ENCODE measurements at regions not wholly inside any gene's neighbourhood (a gene's known extent, or its start where the extent isn't known, plus 50 kb on each side); places are given as distances from the start of the nearest gene placed in this dataset.

DNA sequence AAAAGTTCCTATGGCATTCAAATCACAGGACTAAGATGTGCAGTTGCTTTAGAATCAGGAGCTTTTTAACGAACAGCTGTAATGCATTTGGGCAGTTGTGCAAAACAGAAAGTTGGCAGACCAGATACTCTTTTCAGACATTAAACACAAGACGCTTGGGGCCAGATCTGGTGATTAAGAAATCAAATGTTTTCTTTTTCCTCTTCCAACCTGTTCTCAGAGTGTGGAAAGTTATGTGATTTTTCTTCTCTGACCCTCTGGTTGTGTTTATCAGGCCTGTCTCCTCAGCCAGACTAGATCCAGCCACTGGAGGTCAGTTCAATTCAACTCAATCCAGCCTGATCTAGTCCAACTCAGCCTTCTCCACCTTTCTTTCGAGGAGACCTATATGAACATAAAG is 298.5 kb upstream of the PCSK5 start:
- no peak for TF ChIP-seq ZNF274 (IDR thresholded peaks at IDR 0.05; ENCODE audit: low read depth, low read length)
- TF ChIP-seq SUZ12 (IDR thresholded peaks at IDR 0.05; ENCODE audit: extremely low read depth, insufficient read depth, insufficient read length): no peak
- TF ChIP-seq YY1 (IDR thresholded peaks at IDR 0.05; ENCODE audit: insufficient read depth, insufficient read length): no peak
- Histone ChIP-seq H3K4me3 (ENCODE audit: insufficient read length, low read depth) (no peak overlapping the region), H3K4me1 (ENCODE audit: insufficient read depth, insufficient read length) (no peaks in the 10 kb centered on the region), H3K36me3 (ENCODE audit: insufficient read depth, insufficient read length, low read length) (no peaks in the 10 kb centered on the region), H3K27me3 (ENCODE audit: insufficient read depth, insufficient read length) (no peaks in the 10 kb centered on the region), H3K9me3 (ENCODE audit: insufficient read depth, low read length) (no peaks in the 10 kb centered on the region), H3K9ac (ENCODE audit: insufficient read length, low read depth) (no peak overlapping the region)
- DNase-seq (ENCODE audit: low read depth, low spot score): no peak

DNA sequence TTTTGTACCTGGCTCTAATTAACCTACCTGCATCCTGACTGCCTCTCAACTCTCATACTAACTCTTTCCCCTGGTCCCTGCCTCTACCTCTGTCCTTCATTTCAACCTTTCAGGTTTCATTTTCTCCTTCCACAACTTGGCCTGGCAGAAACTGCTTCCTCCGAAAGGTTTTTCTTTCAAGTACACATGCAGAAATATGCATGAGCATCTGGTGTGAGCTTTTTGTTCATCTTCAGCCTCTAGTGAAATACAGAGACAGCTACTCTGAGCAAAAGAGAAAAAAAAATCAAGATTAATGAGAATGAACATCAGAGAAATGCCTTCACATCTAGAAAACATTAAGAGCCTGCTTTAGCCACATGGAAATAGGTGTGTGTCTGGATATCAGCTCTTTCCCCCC is 297.9 kb upstream of the PCSK5 start:
- H3K9ac ChIP-seq (ENCODE audit: insufficient read length, low read depth): no peak overlapping the region
- H3K27me3 ChIP-seq (ENCODE audit: insufficient read depth, insufficient read length): no peaks in the 10 kb centered on the region
- H3K4me3 ChIP-seq (ENCODE audit: insufficient read length, low read depth): no peak overlapping the region
- TF ChIP-seq ZNF274 (IDR thresholded peaks at IDR 0.05; ENCODE audit: low read depth, low read length): no peak
- no peak for TF ChIP-seq YY1 (IDR thresholded peaks at IDR 0.05; ENCODE audit: insufficient read depth, insufficient read length)
- no peak for TF ChIP-seq SUZ12 (IDR thresholded peaks at IDR 0.05; ENCODE audit: extremely low read depth, insufficient read depth, insufficient read length)
- no peaks in the 10 kb centered on the region for H3K9me3 ChIP-seq (ENCODE audit: insufficient read depth, low read length)
- no peaks in the 10 kb centered on the region for H3K36me3 ChIP-seq (ENCODE audit: insufficient read depth, insufficient read length, low read length)
- no peak for DNase-seq (ENCODE audit: low read depth, low spot score)
- H3K4me1 ChIP-seq (ENCODE audit: insufficient read depth, insufficient read length): no peaks in the 10 kb centered on the region

DNA sequence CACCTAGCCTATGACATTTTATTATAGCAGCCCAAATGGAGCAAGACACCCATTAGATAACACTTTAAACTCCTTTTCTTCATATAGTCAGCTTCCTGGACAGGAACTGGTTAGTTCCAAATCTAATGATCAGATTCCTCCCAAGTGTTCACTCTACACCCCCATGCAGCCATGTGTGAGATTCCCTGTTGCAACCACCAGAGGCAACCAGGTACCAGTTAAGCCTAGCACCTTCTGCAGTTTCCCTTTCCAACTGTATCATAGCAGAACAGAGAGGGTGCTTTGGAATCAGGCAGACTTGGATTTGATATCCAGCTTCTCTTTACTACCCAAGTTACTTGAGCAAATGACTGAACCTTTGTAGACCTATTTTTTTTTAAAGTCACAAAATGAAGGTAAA is 296.6 kb upstream of the PCSK5 start:
- no peaks in the 10 kb centered on the region for H3K27me3 ChIP-seq (ENCODE audit: insufficient read depth, insufficient read length)
- no peaks in the 10 kb centered on the region for H3K36me3 ChIP-seq (ENCODE audit: insufficient read depth, insufficient read length, low read length)
- no peak overlapping the region for H3K9ac ChIP-seq (ENCODE audit: insufficient read length, low read depth)
- TF ChIP-seq YY1 (IDR thresholded peaks at IDR 0.05; ENCODE audit: insufficient read depth, insufficient read length): no peak
- TF ChIP-seq SUZ12 (IDR thresholded peaks at IDR 0.05; ENCODE audit: extremely low read depth, insufficient read depth, insufficient read length): no peak
- TF ChIP-seq ZNF274 (IDR thresholded peaks at IDR 0.05; ENCODE audit: low read depth, low read length): no peak
- no peak overlapping the region for H3K4me3 ChIP-seq (ENCODE audit: insufficient read length, low read depth)
- H3K4me1 ChIP-seq (ENCODE audit: insufficient read depth, insufficient read length): no peaks in the 10 kb centered on the region
- no peaks in the 10 kb centered on the region for H3K9me3 ChIP-seq (ENCODE audit: insufficient read depth, low read length)
- DNase-seq (ENCODE audit: low read depth, low spot score): no peak

DNA sequence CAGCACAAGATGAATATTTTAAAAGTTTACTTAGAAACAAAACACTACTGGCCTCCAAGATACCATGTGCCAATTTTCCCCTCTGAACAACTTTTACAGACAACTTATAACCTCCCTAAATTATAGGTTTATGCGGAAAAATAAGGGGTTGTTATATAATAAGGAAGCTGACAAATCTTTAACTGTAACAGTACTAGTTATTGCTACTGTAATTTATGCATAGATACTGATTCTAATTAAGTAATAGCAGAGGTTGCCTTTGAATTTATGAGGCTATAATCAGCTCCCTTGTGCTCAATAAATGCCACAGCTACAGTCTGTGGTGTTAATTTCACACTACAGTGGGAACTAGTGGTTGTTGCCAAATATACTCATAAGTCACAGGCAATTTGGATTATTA is 291.3 kb upstream of the PCSK5 start:
- no peaks in the 10 kb centered on the region for H3K27me3 ChIP-seq (ENCODE audit: insufficient read depth, insufficient read length)
- no peak overlapping the region for H3K9ac ChIP-seq (ENCODE audit: insufficient read length, low read depth)
- DNase-seq (ENCODE audit: low read depth, low spot score): no peak
- H3K4me1 ChIP-seq (ENCODE audit: insufficient read depth, insufficient read length): no peaks in the 10 kb centered on the region
- H3K36me3 ChIP-seq (ENCODE audit: insufficient read depth, insufficient read length, low read length): no peaks in the 10 kb centered on the region
- no peak for TF ChIP-seq ZNF274 (IDR thresholded peaks at IDR 0.05; ENCODE audit: low read depth, low read length)
- no peak for TF ChIP-seq YY1 (IDR thresholded peaks at IDR 0.05; ENCODE audit: insufficient read depth, insufficient read length)
- TF ChIP-seq SUZ12 (IDR thresholded peaks at IDR 0.05; ENCODE audit: extremely low read depth, insufficient read depth, insufficient read length): no peak
- H3K9me3 ChIP-seq (ENCODE audit: insufficient read depth, low read length): no peaks in the 10 kb centered on the region
- H3K4me3 ChIP-seq (ENCODE audit: insufficient read length, low read depth): no peak overlapping the region

DNA sequence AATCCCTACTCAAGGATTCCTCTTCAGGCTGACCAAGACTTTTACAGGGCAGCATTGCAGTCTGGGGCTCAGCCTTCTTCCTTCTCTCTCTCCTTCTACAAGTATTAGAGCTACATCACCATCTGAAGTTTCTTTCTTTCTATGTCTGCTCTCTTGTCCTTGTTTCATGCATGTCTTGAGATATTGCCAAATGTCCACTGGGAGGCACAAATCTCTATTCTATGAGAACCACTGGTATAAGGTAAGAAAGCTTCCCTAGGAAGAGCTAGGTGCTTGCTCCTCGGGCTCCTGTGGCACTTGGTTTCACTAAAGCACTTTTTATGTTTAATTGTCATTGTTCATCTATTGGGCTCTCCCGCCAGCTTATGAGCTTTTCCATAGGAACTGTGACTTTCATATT is 289.2 kb upstream of the PCSK5 start:
- TF ChIP-seq YY1 (IDR thresholded peaks at IDR 0.05; ENCODE audit: insufficient read depth, insufficient read length): no peak
- TF ChIP-seq ZNF274 (IDR thresholded peaks at IDR 0.05; ENCODE audit: low read depth, low read length): no peak
- no peak for TF ChIP-seq SUZ12 (IDR thresholded peaks at IDR 0.05; ENCODE audit: extremely low read depth, insufficient read depth, insufficient read length)
- DNase-seq (ENCODE audit: low read depth, low spot score): no peak

DNA sequence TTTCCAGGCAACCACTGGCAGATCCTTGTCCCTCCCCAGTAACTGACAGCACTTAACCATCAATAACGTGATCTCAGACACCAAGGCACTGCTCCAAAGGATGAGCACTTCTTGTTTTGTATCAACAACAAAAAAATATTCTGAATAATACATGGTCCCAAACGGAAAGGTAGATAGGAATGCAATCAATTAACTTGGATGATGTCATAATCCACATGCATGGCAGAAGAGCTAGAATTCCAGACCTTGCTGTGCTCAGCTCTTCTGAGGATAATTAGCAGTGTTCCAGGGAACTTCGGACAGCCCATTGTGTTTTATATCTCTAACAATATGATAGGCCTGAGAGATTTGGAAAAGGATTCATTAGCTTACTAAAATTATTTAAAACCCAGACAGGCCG is 288.4 kb upstream of the PCSK5 start:
- Histone ChIP-seq H3K27me3 (ENCODE audit: insufficient read depth, insufficient read length) (no peaks in the 10 kb centered on the region), H3K9ac (ENCODE audit: insufficient read length, low read depth) (no peak overlapping the region), H3K4me1 (ENCODE audit: insufficient read depth, insufficient read length) (no peaks in the 10 kb centered on the region), H3K36me3 (ENCODE audit: insufficient read depth, insufficient read length, low read length) (no peaks in the 10 kb centered on the region), H3K4me3 (ENCODE audit: insufficient read length, low read depth) (no peak overlapping the region), H3K9me3 (ENCODE audit: insufficient read depth, low read length) (no peaks in the 10 kb centered on the region; the same call in 1 of the 2 replicates)
- no peak for DNase-seq (ENCODE audit: low read depth, low spot score)
- TF ChIP-seq ZNF274 (IDR thresholded peaks at IDR 0.05; ENCODE audit: low read depth, low read length) (no peak), SUZ12 (IDR thresholded peaks at IDR 0.05; ENCODE audit: extremely low read depth, insufficient read depth, insufficient read length) (no peak), YY1 (IDR thresholded peaks at IDR 0.05; ENCODE audit: insufficient read depth, insufficient read length) (no peak)

More for the DNA sequence above, 289.2 kb upstream of the PCSK5 start:
- no peaks in the 10 kb centered on the region for H3K27me3 ChIP-seq (ENCODE audit: insufficient read depth, insufficient read length)
- H3K9me3 ChIP-seq (ENCODE audit: insufficient read depth, low read length): no peaks in the 10 kb centered on the region; the same call in 1 of the 2 replicates
- H3K4me1 ChIP-seq (ENCODE audit: insufficient read depth, insufficient read length): no peaks in the 10 kb centered on the region
- H3K36me3 ChIP-seq (ENCODE audit: insufficient read depth, insufficient read length, low read length): no peaks in the 10 kb centered on the region
- H3K9ac ChIP-seq (ENCODE audit: insufficient read length, low read depth): no peak overlapping the region
- H3K4me3 ChIP-seq (ENCODE audit: insufficient read length, low read depth): no peak overlapping the region

DNA sequence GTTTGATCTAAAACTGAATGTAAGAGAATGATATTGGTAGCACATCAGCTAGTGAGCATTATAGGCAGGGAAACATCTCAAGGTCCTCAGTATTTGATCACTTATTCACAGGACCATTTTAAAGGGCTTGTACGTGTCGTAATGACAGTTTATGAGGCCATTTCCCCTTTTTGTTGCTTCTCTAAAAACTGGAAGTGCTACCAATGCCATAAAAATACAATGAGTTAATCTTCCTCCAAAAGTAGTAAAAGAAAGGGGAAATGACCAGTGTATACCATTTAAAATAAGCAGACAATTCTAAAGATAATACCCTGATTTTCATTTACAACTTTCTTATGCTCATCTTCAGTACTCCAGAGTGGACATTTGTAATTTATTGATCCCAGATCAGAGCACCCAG is 285.8 kb upstream of the PCSK5 start:
- no peaks in the 10 kb centered on the region for H3K27me3 ChIP-seq (ENCODE audit: insufficient read depth, insufficient read length)
- DNase-seq (ENCODE audit: low read depth, low spot score): no peak
- no peak for TF ChIP-seq YY1 (IDR thresholded peaks at IDR 0.05; ENCODE audit: insufficient read depth, insufficient read length)
- no peak for TF ChIP-seq SUZ12 (IDR thresholded peaks at IDR 0.05; ENCODE audit: extremely low read depth, insufficient read depth, insufficient read length)
- no peak for TF ChIP-seq ZNF274 (IDR thresholded peaks at IDR 0.05; ENCODE audit: low read depth, low read length)

More for the DNA sequence above, 285.8 kb upstream of the PCSK5 start:
- no peak overlapping the region for H3K4me3 ChIP-seq (ENCODE audit: insufficient read length, low read depth)
- H3K4me1 ChIP-seq (ENCODE audit: insufficient read depth, insufficient read length): no peaks in the 10 kb centered on the region
- no peaks in the 10 kb centered on the region for H3K36me3 ChIP-seq (ENCODE audit: insufficient read depth, insufficient read length, low read length)
- no peaks in the 10 kb centered on the region; the same call in 1 of the 2 replicates for H3K9me3 ChIP-seq (ENCODE audit: insufficient read depth, low read length)
- no peak overlapping the region for H3K9ac ChIP-seq (ENCODE audit: insufficient read length, low read depth)

All from NT2/D1 (cell line).